Chondrocyte (in vitro differentiated cells): ENCODE measurements at regions not wholly inside any gene's neighbourhood (a gene's known extent, or its start where the extent isn't known, plus 50 kb on each side); places are given as distances from the start of the nearest gene placed in this dataset.

Experiments
- DNase-seq: peaks from one replicate; pipeline ENCODE4 v3.0.0; 2021; ENCODE audit warnings: mixed read lengths, low spot score
- H3K27ac Mint-ChIP-seq: one replicate; pipeline ENCODE4 v1.8.0; 2021; ENCODE audit warnings: mild to moderate bottlenecking, moderate library complexity, mixed read lengths; ENCODE audit not compliant: unreplicated experiment
- H3K27me3 Mint-ChIP-seq: 2 replicates; pipeline ENCODE4 v1.8.0; 2021; ENCODE audit warnings: low read depth, mixed read lengths
- H3K36me3 Mint-ChIP-seq: 2 replicates; pipeline ENCODE4 v1.8.0; 2021; ENCODE audit warnings: low read depth, mixed read lengths
- H3K4me1 Mint-ChIP-seq: 2 replicates; pipeline ENCODE4 v1.8.0; 2021; ENCODE audit warnings: low read depth, mild to moderate bottlenecking, mixed read lengths
- H3K4me3 Mint-ChIP-seq: one replicate; pipeline ENCODE4 v1.8.0; 2021; ENCODE audit warnings: mild to moderate bottlenecking, moderate library complexity, mixed read lengths; ENCODE audit not compliant: unreplicated experiment
- H3K9me3 Mint-ChIP-seq: 2 replicates; pipeline ENCODE4 v1.8.0; 2021; ENCODE audit warnings: low read depth, mixed read lengths
- CTCF ChIP-seq: fragments of 200-600 bp; sonication (generic); IDR thresholded peaks from 2 replicates; pipeline ENCODE4 v1.5.0; 2021; ENCODE audit warnings: antibody characterized with exemption, mild to moderate bottlenecking, moderate library complexity

DNA sequence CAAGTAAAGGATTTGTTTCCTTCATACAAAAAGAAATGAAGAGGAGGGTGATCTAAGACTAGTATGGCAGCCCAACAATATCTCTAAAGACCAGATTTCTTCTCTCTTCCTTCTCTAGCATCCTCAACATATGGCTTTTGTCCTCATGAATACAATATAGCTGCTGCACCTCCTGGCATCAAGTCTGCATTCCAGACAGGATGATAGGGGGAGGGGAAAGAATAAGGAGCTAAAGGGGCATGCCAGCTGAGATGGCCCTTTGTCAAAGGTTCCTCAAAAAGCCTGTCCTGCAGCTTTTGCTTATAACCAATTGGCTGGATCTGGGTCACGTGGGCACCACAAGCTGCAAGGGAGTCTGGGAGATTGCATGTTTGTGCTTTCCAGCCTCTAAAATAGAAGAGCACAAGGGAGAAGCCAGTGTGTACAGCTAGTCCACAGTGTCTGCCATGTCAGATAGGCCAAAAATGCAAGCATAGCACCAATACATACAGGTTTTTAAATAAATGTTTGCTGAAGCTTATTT, 132.6 kb downstream of the BCOR start:
- Mint-ChIP-seq H3K36me3 (peaks cover 2% of the 10 kb centered on the region), H3K9me3 (peaks cover 24% of the 10 kb centered on the region), H3K4me3 (no peak overlapping the region)

DNA sequence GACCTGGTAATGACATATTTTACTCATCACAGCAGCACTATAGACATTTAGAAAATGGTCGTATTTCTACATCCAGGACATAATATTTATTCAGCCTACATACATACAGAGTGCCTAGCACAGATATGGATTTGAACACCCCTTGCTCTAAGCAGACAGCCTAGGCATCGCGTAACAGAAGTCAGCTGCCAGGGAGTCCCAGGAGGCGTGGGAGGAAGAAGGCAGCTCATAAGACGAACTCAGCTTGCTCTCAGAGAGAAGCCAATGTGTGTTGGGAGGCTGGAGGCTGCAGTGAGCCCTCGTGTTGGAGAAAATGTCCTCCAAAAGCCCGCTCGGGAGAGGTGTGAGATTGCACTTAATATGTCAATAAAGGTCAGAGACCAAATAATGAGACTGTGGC, 131.6 kb downstream of the BCOR start:
- H3K9me3 Mint-ChIP-seq = peaks cover 26% of the 10 kb centered on the region
- no peak for DNase-seq
- no peak overlapping the region for H3K27ac Mint-ChIP-seq
- H3K4me3 Mint-ChIP-seq = no peak overlapping the region
- H3K4me1 Mint-ChIP-seq = no peaks in the 10 kb centered on the region
- H3K27me3 Mint-ChIP-seq = no peaks in the 10 kb centered on the region
- no peak for TF ChIP-seq CTCF
- peaks cover 2% of the 10 kb centered on the region for H3K36me3 Mint-ChIP-seq

More for the DNA sequence above, 132.6 kb downstream of the BCOR start:
- DNase-seq = no peak
- H3K27me3 Mint-ChIP-seq = no peaks in the 10 kb centered on the region
- no peaks in the 10 kb centered on the region for H3K4me1 Mint-ChIP-seq
- no peak for TF ChIP-seq CTCF
- H3K27ac Mint-ChIP-seq = no peak overlapping the region

DNA sequence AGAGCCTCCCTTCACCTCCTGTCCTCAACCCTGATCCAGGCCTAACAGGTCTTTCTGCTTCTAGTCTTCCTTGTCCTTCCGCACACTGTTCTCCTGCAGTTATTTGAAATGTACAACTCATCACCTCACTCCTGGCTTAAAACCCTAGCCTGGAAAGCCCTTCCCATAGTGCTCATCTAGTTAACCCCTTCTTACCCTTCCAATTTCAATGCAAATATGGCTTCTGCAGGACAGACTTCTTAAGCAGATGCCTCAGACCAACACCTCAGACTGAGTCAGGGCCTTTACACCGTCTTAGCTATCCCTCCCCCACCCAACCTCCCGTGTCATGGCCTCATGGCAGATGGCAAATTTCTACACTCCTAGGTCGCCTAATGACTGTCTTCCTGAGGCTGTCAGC, 130.4 kb downstream of the BCOR start:
- no peak overlapping the region for H3K4me3 Mint-ChIP-seq
- H3K4me1 Mint-ChIP-seq = peaks cover 4% of the 10 kb centered on the region
- peaks cover 2% of the 10 kb centered on the region for H3K36me3 Mint-ChIP-seq
- TF ChIP-seq CTCF = no peak
- H3K9me3 Mint-ChIP-seq = peaks cover 36% of the 10 kb centered on the region
- DNase-seq = no peak
- no peaks in the 10 kb centered on the region for H3K27me3 Mint-ChIP-seq
- no peak overlapping the region for H3K27ac Mint-ChIP-seq

DNA sequence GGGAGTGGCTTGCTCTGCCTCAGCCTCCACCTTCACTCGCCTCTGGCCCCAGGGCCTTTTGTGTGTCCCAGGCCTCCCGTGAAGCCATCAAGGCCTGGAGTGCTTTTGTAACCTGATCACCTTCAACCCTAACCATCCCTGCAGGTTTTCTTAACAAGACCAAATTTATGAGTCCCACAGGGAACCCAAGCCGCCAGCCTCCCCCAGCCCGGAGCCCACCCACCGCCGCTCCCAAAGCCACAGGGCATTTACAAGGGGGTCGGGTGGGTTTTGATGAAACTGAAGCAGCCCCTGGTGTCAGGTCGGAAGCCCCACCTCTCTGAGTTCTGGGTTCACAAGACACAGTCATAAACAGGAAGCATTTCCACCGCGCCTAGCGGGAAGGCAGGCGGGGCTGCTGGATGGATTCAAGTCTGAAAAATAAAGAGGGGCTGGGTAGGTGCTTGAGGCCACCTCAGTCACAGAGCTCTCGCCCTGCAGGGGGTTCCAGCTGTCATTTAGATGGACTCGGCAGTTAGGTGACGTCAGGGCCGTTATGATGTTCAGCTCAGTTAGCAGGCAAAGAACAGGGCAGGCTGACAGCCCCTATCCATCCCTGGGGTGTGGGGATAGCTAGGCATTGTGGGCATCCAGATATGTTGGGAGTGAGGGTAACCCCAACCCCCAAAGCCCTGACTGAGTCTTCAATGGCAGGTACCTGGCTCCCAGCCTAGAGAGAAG, 128.5 kb downstream of the BCOR start:
- H3K36me3 Mint-ChIP-seq = peaks cover 2% of the 10 kb centered on the region
- H3K4me3 Mint-ChIP-seq = no peak overlapping the region
- no peak for TF ChIP-seq CTCF
- H3K9me3 Mint-ChIP-seq = peaks cover 30% of the 10 kb centered on the region
- DNase-seq = no peak
- peaks cover 7% of the 10 kb centered on the region for H3K4me1 Mint-ChIP-seq
- no peak overlapping the region for H3K27ac Mint-ChIP-seq
- H3K27me3 Mint-ChIP-seq = no peaks in the 10 kb centered on the region

GRCh38 chrX:39969819-39970504, 127.8 kb downstream of the BCOR start:
- Mint-ChIP-seq H3K9me3 (peaks cover 26% of the 10 kb centered on the region), H3K27ac (no peak overlapping the region), H3K36me3 (peaks cover 2% of the 10 kb centered on the region), H3K4me1 (peaks cover 7% of the 10 kb centered on the region), H3K4me3 (no peak overlapping the region), H3K27me3 (no peaks in the 10 kb centered on the region)
- DNase-seq = no peak
- no peak for TF ChIP-seq CTCF
